NT2/D1 (cell line): ENCODE measurements at regions not wholly inside any gene's neighbourhood (a gene's known extent, or its start where the extent isn't known, plus 50 kb on each side); places are given as distances from the start of the nearest gene placed in this dataset.

Experiments
- YY1 ChIP-seq: IDR thresholded peaks from 2 replicates; pipeline ENCODE4 v1.6.1; 2011; ENCODE audit not compliant: insufficient read length, insufficient read depth
- ZNF274 ChIP-seq: IDR thresholded peaks from 2 replicates; pipeline ENCODE4 v1.6.1; 2011; ENCODE audit warnings: mild to moderate bottlenecking, low read depth, low read length

DNA sequence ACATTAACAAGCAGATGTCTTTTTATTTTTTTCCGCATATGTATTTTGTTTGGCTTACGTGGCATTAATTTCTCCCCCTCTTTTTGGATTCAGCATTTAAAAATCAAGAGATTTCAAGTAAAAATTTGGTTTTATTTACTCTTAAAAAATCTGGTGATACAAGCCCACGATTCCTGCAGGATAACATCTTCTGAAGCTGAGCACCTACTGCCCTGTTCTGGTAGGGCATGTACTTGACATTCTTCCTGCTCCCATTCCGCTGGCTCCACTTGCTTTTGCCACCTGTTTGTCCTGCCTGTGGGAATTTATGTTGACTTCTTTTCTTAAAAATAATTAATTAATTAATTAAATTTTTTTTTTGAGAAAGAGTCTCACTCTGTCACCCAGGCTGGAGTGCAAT, 105.2 kb upstream of the SLC25A13 start:
- TF ChIP-seq YY1 (no peak), ZNF274 (no peak)
